GM18868 (cell line): ENCODE measurements at regions not wholly inside any gene's neighbourhood (a gene's known extent, or its start where the extent isn't known, plus 50 kb on each side); places are given as distances from the start of the nearest gene placed in this dataset.
"Not testable (repeated sequence)": the region's sequence is repeated elsewhere in the genome, so short reads cannot be mapped to it uniquely, and the experiment has no call there.

ENCODE experiments used
- ATAC-seq: cut with Tn5 transposase; IDR thresholded peaks from one replicate; pipeline ENCODE4 v1.9.1; 2021; ENCODE audit warnings: mild to moderate bottlenecking, moderate library complexity; ENCODE audit not compliant: unreplicated experiment

GRCh38 chr21:9690981-9691380, 830.4 kb upstream of the TPTE start:
- not testable (repeated sequence) for ATAC-seq

- ATAC-seq = not testable (repeated sequence)
Measured at GRCh38 chr21:9695759-9696158, 825.6 kb upstream of the TPTE start.

GRCh38 chr21:9697751-9698150, 823.6 kb upstream of the TPTE start:
- ATAC-seq = not testable (repeated sequence)

GRCh38 chr21:9705016-9705415, 816.4 kb upstream of the TPTE start:
- ATAC-seq = not testable (repeated sequence)

GRCh38 chr21:9705455-9705854, 815.9 kb upstream of the TPTE start:
- ATAC-seq = not testable (repeated sequence)

- ATAC-seq = not testable (repeated sequence)
Measured at GRCh38 chr21:9724542-9724941, 796.8 kb upstream of the TPTE start.

GRCh38 chr21:9727187-9727586, 794.2 kb upstream of the TPTE start:
- ATAC-seq = not testable (repeated sequence)

GRCh38 chr21:9728219-9728992, 793.0 kb upstream of the TPTE start:
- peak; percentile 53 for ATAC-seq

- no peak for ATAC-seq
Measured at GRCh38 chr21:9730866-9731265, 790.5 kb upstream of the TPTE start.

GRCh38 chr21:9731317-9731716, 790.1 kb upstream of the TPTE start:
- ATAC-seq = not testable (repeated sequence)

GRCh38 chr21:9732605-9733004, 788.8 kb upstream of the TPTE start:
- not testable (repeated sequence) for ATAC-seq

- ATAC-seq = not testable (repeated sequence)
Measured at GRCh38 chr21:9733761-9734558, 787.4 kb upstream of the TPTE start.

GRCh38 chr21:9735421-9735961, 785.9 kb upstream of the TPTE start:
- no peak for ATAC-seq

GRCh38 chr21:9737301-9737700, 784.1 kb upstream of the TPTE start:
- ATAC-seq = not testable (repeated sequence)

GRCh38 chr21:9737871-9738515, 783.4 kb upstream of the TPTE start:
- not testable (repeated sequence) for ATAC-seq

- no peak for ATAC-seq
Measured at GRCh38 chr21:9738527-9738926, 782.9 kb upstream of the TPTE start.

- ATAC-seq = no peak
Measured at GRCh38 chr21:9739240-9739639, 782.1 kb upstream of the TPTE start.

- not testable (repeated sequence) for ATAC-seq
Measured at GRCh38 chr21:9740177-9740941, 781.0 kb upstream of the TPTE start.

- ATAC-seq = not testable (repeated sequence)
Measured at GRCh38 chr21:9740991-9741742, 780.2 kb upstream of the TPTE start.

GRCh38 chr21:9743566-9743965, 777.8 kb upstream of the TPTE start:
- ATAC-seq = not testable (repeated sequence)
